Prostate gland (tissue), 2 donors: ENCODE measurements at regions not wholly inside any gene's neighbourhood (a gene's known extent, or its start where the extent isn't known, plus 50 kb on each side); places are given as distances from the start of the nearest gene placed in this dataset.

ENCODE experiments used
- POLR2A ChIP-seq: fragments of 450-650 bp; IDR thresholded peaks from one replicate; pipeline ENCODE4 v1.6.1; 2016; ENCODE audit warnings: antibody characterized with exemption, mild to moderate bottlenecking
- POLR2AphosphoS5 ChIP-seq: sonication (generic); formaldehyde crosslinking; IDR thresholded peaks from one replicate; pipeline ENCODE4 v1.6.1; 2017; ENCODE audit warnings: antibody characterized with exemption
- TF ChIP-seq, protein P1 (sequence below), 4 experiments: fragments of 200-600 bp in 2 of 4; fragments of 450-650 bp in 2 of 4; sonication (generic) in 2 of 4; IDR thresholded peaks; 1 replicate in 3 of 4; 2 replicates in 1 of 4; pipeline ENCODE4 v1.5.1; 2016 to 2019; ENCODE audit warnings: antibody characterized with exemption in 4 of 4, mild to moderate bottlenecking in 2 of 4, moderate library complexity in 2 of 4

GRCh38 chr2:8204711-8205110, 477.1 kb upstream of the ID2 start:
- TF ChIP-seq, protein P1, sequence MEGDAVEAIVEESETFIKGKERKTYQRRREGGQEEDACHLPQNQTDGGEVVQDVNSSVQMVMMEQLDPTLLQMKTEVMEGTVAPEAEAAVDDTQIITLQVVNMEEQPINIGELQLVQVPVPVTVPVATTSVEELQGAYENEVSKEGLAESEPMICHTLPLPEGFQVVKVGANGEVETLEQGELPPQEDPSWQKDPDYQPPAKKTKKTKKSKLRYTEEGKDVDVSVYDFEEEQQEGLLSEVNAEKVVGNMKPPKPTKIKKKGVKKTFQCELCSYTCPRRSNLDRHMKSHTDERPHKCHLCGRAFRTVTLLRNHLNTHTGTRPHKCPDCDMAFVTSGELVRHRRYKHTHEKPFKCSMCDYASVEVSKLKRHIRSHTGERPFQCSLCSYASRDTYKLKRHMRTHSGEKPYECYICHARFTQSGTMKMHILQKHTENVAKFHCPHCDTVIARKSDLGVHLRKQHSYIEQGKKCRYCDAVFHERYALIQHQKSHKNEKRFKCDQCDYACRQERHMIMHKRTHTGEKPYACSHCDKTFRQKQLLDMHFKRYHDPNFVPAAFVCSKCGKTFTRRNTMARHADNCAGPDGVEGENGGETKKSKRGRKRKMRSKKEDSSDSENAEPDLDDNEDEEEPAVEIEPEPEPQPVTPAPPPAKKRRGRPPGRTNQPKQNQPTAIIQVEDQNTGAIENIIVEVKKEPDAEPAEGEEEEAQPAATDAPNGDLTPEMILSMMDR (IDR thresholded peaks at IDR 0.05): no peak
- no peak for TF ChIP-seq POLR2A
- no peak for TF ChIP-seq POLR2AphosphoS5
